ENCODE measurements at regions not wholly inside any gene's neighbourhood (a gene's known extent, or its start where the extent isn't known, plus 50 kb on each side); places are given as distances from the start of the nearest gene placed in this dataset.

GRCh38 chr14:81737938-81738337, 204.3 kb upstream of the SEL1L start:
- no peak for TF ChIP-seq FOXP2 (optimal IDR thresholded peaks at IDR 0.05; ENCODE audit: control extremely low read depth, extremely low read length, insufficient read depth)
- no peak for TF ChIP-seq POLR2AphosphoS5 (IDR thresholded peaks at IDR 0.05; ENCODE audit: borderline replicate concordance, low read depth, low read length)
- TF ChIP-seq EZH2 (IDR thresholded peaks at IDR 0.05), result no peak
